ENCODE measurements at regions not wholly inside any gene's neighbourhood (a gene's known extent, or its start where the extent isn't known, plus 50 kb on each side); places are given as distances from the start of the nearest gene placed in this dataset.
A peak's percentile ranks its signal among the peaks of the same experiment; 100 is the strongest.
"Not testable (repeated sequence)": the region's sequence is repeated elsewhere in the genome, so short reads cannot be mapped to it uniquely, and the experiment has no call there.

- H3K4me3 ChIP-seq (ENCODE audit: low read depth, low read length); DNase-seq (ENCODE audit: low read depth): not testable (repeated sequence)
- TF ChIP-seq CTCF (conservative IDR thresholded peaks at IDR 0.05; ENCODE audit: low read depth, low read length) = peak; percentile 16
Observed at GRCh38 chr9:42534984-42535325, 351.5 kb downstream of the SPATA31A6 start.

GRCh38 chr9:42550789-42551357 is 367.4 kb downstream of the SPATA31A6 start:
- not testable (repeated sequence) for DNase-seq (ENCODE audit: low read depth); H3K4me3 ChIP-seq (ENCODE audit: low read depth, low read length)
- peak; percentile 25 for TF ChIP-seq CTCF (conservative IDR thresholded peaks at IDR 0.05; ENCODE audit: low read depth, low read length)

- not testable (repeated sequence) for H3K4me3 ChIP-seq (ENCODE audit: low read depth, low read length); DNase-seq (ENCODE audit: low read depth)
Observed at GRCh38 chr9:42568530-42568929, 385.1 kb downstream of the SPATA31A6 start.

- DNase-seq (ENCODE audit: low read depth) = not testable (repeated sequence)
- H3K4me3 ChIP-seq (ENCODE audit: low read depth, low read length) = peak overlapping the region; percentile 41
Observed at GRCh38 chr9:42568942-42569556, 385.6 kb downstream of the SPATA31A6 start.

- H3K4me3 ChIP-seq (ENCODE audit: low read depth, low read length); DNase-seq (ENCODE audit: low read depth): not testable (repeated sequence)
Observed at GRCh38 chr9:42577851-42578250, 394.4 kb downstream of the SPATA31A6 start.

All from choroid plexus epithelial cell (primary cell).